Activated CD8-positive, alpha-beta T cell treated with anti-CD3 and anti-CD28 coated beads for 36 hours (primary cell): ENCODE measurements at regions not wholly inside any gene's neighbourhood (a gene's known extent, or its start where the extent isn't known, plus 50 kb on each side); places are given as distances from the start of the nearest gene placed in this dataset.

Experiments used
- ATAC-seq: fragments of 200-7000 bp; cut with Tn5 transposase; one replicate; pipeline ENCODE4 v1.10.0; 2021; ENCODE audit warnings: mild to moderate bottlenecking, moderate library complexity
- CTCF ChIA-PET: fragments of 350-600 bp; sonication (Branson Sonifier 250); formaldehyde crosslinking; loops from one replicate; lab custom pipeline; 2021; ENCODE audit warnings: antibody characterized with exemption; lab: Charles Lee
- POLR2A ChIA-PET: fragments of 350-600 bp; sonication (Branson Sonifier 250); formaldehyde crosslinking; loops from one replicate; lab custom pipeline; 2021; ENCODE audit warnings: antibody characterized with exemption; lab: Charles Lee
- DNase-seq: peaks from one replicate; pipeline ENCODE4 v3.0.0-alpha.2; 2020
- H3K27ac Mint-ChIP-seq: one replicate; pipeline ENCODE4 v1.8.0; 2021; ENCODE audit warnings: mild to moderate bottlenecking, mixed read lengths
- H3K27me3 Mint-ChIP-seq: one replicate; pipeline ENCODE4 v1.8.0; 2021; ENCODE audit warnings: mixed read lengths
- H3K36me3 Mint-ChIP-seq: one replicate; pipeline ENCODE4 v1.8.0; 2021; ENCODE audit warnings: low read depth, mixed read lengths
- H3K4me1 Mint-ChIP-seq: one replicate; pipeline ENCODE4 v1.8.0; 2021; ENCODE audit warnings: low read depth, mixed read lengths
- H3K4me3 Mint-ChIP-seq: one replicate; pipeline ENCODE4 v1.8.0; 2021; ENCODE audit warnings: mild to moderate bottlenecking, moderate library complexity, mixed read lengths
- H3K9me3 Mint-ChIP-seq: one replicate; pipeline ENCODE4 v1.8.0; 2021; ENCODE audit warnings: mixed read lengths
- CTCF ChIP-seq: fragments of 200-600 bp; IDR thresholded peaks from one replicate; pipeline ENCODE4 v1.8.0; 2022; ENCODE audit warnings: antibody characterized with exemption, mild to moderate bottlenecking
- intact Hi-C: fragments of 100-400 bp; cut with micrococcal nuclease; formaldehyde crosslinking; loops from one replicate; pipeline ENCODE4 v1.10.0; 2022

GRCh38 chr17:36741019-36741902, 139.9 kb downstream of the MRM1 start:
- H3K36me3 Mint-ChIP-seq, result no peaks in the 10 kb centered on the region
- H3K4me3 Mint-ChIP-seq, result no peak overlapping the region
- POLR2A ChIA-PET, result no interaction called here
- CTCF ChIA-PET, result no interaction called here
- no peaks in the 10 kb centered on the region for H3K4me1 Mint-ChIP-seq
- no peak for TF ChIP-seq CTCF
- H3K27ac Mint-ChIP-seq, result no peak overlapping the region
- intact Hi-C loops, result no loop called here
- H3K9me3 Mint-ChIP-seq, result no peaks in the 10 kb centered on the region
- peaks cover 4% of the 10 kb centered on the region for H3K27me3 Mint-ChIP-seq
- DNase-seq (no peak), ATAC-seq (no peak)

DNA sequence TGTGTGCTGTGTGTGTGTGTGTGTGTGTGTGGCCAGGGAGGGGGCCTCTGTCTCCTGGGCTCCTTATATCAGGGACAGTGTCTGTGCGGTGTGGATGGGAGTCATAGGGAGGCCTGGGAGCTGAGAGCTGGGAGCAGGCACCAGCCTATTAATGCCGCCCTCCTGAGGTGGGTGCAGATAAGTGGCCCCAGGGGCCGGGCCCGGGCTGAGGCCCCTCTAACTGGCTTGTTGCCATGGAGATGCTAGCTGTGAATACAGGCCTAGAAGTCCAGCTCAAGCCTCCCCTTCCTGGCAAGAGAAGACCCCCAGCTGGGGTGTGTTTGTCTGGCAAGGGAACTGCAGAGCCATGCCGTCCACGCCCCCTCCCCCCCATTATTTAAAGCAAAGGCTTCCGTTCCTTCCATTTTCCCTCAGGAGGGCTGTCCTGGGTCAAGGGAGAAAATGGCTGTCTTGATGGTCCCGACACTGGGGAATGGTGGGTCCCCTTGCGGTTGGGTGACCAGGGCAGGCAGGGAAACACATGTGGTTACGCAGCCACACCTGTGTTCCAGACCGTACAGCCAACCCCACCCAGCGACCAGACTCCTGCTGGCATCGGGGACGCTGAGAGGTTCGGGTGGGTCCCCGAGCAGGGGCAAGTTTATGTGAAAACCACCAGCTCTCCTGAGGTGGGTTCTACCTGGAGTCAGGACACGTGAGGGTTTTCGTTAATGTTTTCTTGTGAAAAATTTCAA, 141.1 kb downstream of the MRM1 start:
- no peak for DNase-seq
- Mint-ChIP-seq H3K36me3 (no peaks in the 10 kb centered on the region), H3K4me1 (no peaks in the 10 kb centered on the region), H3K27ac (no peak overlapping the region), H3K27me3 (peaks cover 4% of the 10 kb centered on the region), H3K9me3 (no peaks in the 10 kb centered on the region), H3K4me3 (no peak overlapping the region)
- ATAC-seq, result no peak
- TF ChIP-seq CTCF, result no peak
- POLR2A ChIA-PET, result interaction anchor here (0.7 kb wide), 1 partner anchor 207 kb away, joined by 6 read pairs; no protein-coding TSS in a partner anchor
- intact Hi-C loops, result no loop called here
- CTCF ChIA-PET, result no interaction called here

- intact Hi-C loops, result no loop called here
- ATAC-seq, result no peak
- H3K9me3 Mint-ChIP-seq, result no peaks in the 10 kb centered on the region
- no peak overlapping the region for H3K4me3 Mint-ChIP-seq
- no peak for TF ChIP-seq CTCF
- CTCF ChIA-PET, result no interaction called here
- DNase-seq, result no peak
- H3K27me3 Mint-ChIP-seq, result peaks cover 4% of the 10 kb centered on the region
- H3K36me3 Mint-ChIP-seq, result no peaks in the 10 kb centered on the region
- POLR2A ChIA-PET, result interaction anchor here (0.7 kb wide), 1 partner anchor 206 kb away, joined by 6 read pairs; no protein-coding TSS in a partner anchor
- H3K27ac Mint-ChIP-seq, result no peak overlapping the region
- H3K4me1 Mint-ChIP-seq, result no peaks in the 10 kb centered on the region
Measured at GRCh38 chr17:36743130-36743529, 141.7 kb downstream of the MRM1 start.

DNA sequence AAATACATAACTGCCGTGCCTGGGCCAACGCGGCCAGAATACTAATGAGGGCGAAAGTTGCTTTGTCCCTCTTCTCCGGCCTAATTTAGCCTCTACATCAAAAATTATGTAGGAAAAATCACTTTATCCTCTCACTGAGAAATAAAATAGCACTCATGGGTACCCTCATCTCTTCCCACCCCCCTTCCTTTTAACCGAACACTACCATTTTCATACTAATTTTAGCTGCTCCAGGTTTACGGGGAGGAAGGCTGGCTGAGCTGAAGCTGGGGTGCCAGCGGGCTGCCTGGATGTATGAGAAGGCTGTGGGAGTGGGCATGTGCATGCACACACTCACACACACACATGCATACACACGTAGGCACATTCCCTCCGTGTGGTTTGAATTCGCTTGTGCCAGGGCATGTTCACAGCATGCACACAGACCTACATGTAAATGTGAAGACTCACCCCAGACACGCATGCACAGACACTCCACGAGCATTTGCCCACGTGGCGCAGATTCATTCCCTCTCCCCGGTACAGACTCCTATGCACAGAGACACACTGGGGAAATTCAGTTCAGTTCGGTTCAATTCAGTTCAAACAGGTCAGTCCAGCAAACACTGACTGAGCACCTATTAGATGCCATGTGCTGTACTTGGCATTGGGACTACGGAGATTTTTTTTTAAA, 145.1 kb downstream of the MRM1 start:
- Mint-ChIP-seq H3K27ac (no peak overlapping the region), H3K4me1 (no peaks in the 10 kb centered on the region), H3K9me3 (no peaks in the 10 kb centered on the region), H3K27me3 (peaks cover 2% of the 10 kb centered on the region), H3K36me3 (no peaks in the 10 kb centered on the region), H3K4me3 (no peak overlapping the region)
- DNase-seq (no peak), ATAC-seq (no peak)
- TF ChIP-seq CTCF, result no peak
- POLR2A ChIA-PET, result no interaction called here
- CTCF ChIA-PET, result no interaction called here
- intact Hi-C loops, result no loop called here
